22Rv1 (cell line): ENCODE measurements at regions not wholly inside any gene's neighbourhood (a gene's known extent, or its start where the extent isn't known, plus 50 kb on each side); places are given as distances from the start of the nearest gene placed in this dataset.

Source experiments
- H3K27ac ChIP-seq: fragments of 450-650 bp; 2 replicates; pipeline ENCODE4 v1.5.1; 2017
- ZFX ChIP-seq: fragments of 450-650 bp; IDR thresholded peaks from 2 replicates; pipeline ENCODE4 v1.6.1; 2017; ENCODE audit warnings: antibody characterized with exemption, borderline replicate concordance
- TF ChIP-seq, protein P1 (sequence below): fragments of 450-650 bp; IDR thresholded peaks from 2 replicates; pipeline ENCODE4 v1.5.1; 2017; ENCODE audit warnings: mild to moderate bottlenecking

DNA sequence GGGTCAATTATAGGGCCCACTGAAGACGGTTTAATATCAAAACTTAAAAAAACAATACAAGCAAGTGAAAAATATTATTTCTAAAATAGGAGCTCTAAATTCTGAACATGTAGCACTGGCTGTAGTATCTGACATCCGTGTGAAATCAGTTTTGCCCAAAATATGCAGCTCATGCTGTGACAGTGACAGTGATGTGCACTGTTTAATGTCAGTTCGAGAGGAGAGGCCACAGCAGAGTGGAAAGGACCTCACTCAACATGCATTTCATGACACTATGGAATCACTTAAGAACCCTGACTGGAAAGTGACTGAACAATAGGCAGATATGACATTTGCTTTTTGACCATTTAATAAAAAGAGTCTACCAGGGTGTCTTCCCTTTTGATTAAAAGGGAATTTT lies 397.0 kb downstream of the FRK start:
- no peak for TF ChIP-seq ZFX
- TF ChIP-seq, protein P1, sequence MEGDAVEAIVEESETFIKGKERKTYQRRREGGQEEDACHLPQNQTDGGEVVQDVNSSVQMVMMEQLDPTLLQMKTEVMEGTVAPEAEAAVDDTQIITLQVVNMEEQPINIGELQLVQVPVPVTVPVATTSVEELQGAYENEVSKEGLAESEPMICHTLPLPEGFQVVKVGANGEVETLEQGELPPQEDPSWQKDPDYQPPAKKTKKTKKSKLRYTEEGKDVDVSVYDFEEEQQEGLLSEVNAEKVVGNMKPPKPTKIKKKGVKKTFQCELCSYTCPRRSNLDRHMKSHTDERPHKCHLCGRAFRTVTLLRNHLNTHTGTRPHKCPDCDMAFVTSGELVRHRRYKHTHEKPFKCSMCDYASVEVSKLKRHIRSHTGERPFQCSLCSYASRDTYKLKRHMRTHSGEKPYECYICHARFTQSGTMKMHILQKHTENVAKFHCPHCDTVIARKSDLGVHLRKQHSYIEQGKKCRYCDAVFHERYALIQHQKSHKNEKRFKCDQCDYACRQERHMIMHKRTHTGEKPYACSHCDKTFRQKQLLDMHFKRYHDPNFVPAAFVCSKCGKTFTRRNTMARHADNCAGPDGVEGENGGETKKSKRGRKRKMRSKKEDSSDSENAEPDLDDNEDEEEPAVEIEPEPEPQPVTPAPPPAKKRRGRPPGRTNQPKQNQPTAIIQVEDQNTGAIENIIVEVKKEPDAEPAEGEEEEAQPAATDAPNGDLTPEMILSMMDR: no peak
- no peak overlapping the region for H3K27ac ChIP-seq

DNA sequence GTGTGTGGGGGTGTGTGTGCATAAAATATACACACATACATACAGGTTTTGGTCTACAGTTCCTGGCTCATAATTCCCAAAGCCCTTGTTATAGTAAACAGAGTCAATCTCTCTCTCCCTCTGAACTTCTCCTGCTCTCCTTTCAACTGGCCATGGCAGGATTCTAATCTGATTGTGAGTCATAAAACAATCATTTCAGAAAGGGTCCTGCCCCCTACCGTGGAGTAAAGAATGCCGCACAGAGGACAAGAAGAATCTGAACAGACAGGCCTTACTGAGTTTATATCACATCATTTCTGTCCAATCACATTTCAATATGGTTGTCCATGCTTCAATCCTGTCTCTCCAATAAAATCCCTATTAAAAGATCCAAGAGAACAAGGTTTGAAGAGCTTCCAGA lies 416.9 kb downstream of the FRK start:
- H3K27ac ChIP-seq: no peak overlapping the region
- TF ChIP-seq, protein P1: no peak
- no peak for TF ChIP-seq ZFX

DNA sequence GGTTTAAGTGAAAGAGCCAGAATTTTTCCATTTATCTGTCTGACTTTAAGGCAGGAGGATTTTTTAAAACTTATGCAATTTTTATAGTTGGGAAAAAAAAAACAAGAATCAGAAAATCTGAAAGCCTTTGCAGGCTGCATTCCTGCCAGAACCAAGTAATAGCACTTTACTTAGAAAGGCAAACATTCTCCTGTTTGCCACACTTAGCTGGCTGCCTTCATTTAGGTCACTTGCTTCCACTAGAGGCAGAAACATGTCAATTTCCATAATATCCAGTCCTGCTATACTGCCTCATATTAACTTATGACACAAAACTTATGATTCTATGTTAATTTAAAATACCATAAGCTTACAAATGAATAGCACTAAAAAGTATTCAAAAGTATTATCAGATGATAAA lies 425.8 kb downstream of the FRK start:
- TF ChIP-seq ZFX: no peak
- TF ChIP-seq, protein P1: no peak
- no peak overlapping the region for H3K27ac ChIP-seq

DNA sequence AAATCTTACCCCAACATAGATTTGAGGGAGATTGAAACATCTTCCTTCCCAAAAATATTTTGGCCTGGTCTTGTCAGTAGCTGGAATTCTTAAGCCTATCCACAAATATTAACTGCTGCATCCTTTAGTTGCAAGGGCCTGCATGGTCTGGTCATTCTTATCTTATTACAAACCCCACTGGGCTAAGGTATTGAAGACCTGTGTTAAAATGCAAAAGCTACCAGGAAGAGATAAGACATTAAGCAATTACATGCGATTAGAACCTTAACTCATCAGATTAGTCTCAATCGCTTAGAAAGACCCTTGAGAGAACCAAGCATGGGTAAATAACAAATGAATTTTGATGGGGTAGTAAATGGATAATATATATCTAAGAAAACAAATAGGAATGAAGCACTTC lies 426.6 kb downstream of the FRK start:
- no peak for TF ChIP-seq ZFX
- TF ChIP-seq, protein P1: no peak
- no peak overlapping the region for H3K27ac ChIP-seq

DNA sequence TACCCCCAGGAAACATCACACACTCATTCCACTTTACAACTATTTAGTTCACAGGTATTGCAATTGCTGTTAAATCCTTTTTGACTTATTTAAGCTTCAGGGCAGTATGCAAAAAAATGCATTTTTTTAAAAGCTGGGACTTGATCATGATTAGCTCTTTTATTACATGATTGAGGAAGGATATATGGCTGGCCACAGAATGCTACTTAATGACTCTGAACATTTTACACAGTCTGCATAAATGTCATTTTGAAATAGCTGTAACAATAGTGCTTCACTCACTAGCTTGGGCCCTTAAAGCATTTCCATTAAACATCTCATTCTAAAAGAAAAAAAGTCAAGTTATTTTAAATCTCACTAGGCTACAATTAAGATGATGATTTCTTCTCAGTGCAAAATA lies 429.7 kb downstream of the FRK start:
- no peak overlapping the region for H3K27ac ChIP-seq
- TF ChIP-seq, protein P1: no peak
- no peak for TF ChIP-seq ZFX

DNA sequence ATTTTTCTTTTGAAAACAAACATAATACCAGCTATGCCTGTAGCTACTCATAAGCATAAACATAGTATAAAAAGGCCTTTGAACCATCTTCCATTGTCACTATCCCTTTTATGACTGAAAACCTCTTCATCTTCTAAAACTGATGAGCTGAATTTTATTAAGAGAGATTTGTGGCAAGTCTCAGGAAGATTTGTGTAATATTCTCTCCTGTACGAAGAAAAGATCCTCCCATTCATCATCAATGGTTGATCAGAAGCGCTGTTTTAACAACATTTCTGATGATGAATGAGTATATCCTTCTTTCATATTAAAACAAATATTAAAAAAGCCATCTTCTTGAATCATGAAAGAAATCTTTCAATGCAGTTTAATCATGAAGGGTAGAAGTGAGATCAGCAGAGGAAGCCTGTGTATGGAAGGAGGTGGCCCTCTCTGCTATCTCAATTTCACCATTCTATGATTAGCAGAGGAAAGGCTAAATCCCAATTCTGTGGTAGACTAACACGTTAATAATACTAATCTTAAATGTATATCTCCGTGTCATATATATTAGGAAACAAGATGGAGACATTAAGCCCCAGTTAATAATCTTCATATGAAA lies 430.2 kb downstream of the FRK start:
- TF ChIP-seq ZFX: no peak
- TF ChIP-seq, protein P1: no peak
- H3K27ac ChIP-seq: no peak overlapping the region

DNA sequence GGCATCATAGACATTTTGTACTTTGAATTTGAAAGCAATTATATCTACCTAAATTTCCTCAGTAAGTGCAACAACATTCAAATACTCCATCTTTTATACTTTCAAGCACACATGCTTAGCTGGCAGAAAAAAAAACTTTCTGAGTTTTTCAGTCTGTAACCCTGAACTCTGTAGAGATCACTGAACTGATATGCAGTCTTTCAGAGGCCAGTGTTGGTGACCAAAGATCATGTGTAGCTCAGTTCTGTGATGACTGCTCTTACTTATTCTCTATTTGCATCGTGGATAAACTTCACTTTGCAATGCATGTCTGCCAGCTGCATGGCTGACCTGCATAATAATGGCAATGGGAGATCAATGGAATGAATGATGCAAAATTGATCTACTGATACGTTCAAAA lies 431.3 kb downstream of the FRK start:
- no peak overlapping the region for H3K27ac ChIP-seq
- TF ChIP-seq ZFX: no peak

DNA sequence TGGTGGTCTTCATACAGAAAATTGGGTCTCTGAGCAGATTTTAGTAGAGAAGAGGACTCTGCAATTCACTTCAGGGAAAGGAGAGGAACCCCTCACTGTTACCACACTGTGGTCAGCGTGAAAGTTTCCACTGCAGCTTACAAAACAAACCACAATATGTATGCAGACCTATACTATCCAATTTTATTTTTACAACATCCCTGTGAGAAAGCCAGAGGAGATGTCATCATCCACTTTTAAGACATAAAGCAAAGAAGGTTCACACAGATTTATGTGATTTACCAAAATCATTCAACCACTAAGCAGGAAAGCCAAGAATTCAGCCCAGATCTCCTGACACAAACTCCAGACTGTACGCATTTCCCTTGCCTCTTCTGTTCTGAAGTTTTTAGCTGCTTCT lies 442.4 kb downstream of the FRK start:
- no peak overlapping the region for H3K27ac ChIP-seq
- TF ChIP-seq, protein P1: no peak
- no peak for TF ChIP-seq ZFX
